Mesendoderm (in vitro differentiated cells): ENCODE measurements at regions not wholly inside any gene's neighbourhood (a gene's known extent, or its start where the extent isn't known, plus 50 kb on each side); places are given as distances from the start of the nearest gene placed in this dataset.

Experiments used
- DNase-seq: peaks from one replicate; pipeline ENCODE4 v3.0.0; 2013
- H2AK5ac ChIP-seq: 2 replicates; pipeline ENCODE4 v1.6.1; 2013; ENCODE audit warnings: low read length, inconsistent platforms
- H2BK120ac ChIP-seq: 2 replicates; pipeline ENCODE4 v1.6.1; 2013; ENCODE audit warnings: low read depth, mild to moderate bottlenecking, low read length, moderate library complexity, mixed read lengths
- H2BK15ac ChIP-seq: replicated peaks from 2 replicates; pipeline ENCODE4 v1.6.1; 2013; ENCODE audit warnings: low read depth, mild to moderate bottlenecking, moderate library complexity
- H2BK5ac ChIP-seq: 2 replicates; pipeline ENCODE4 v1.6.1; 2013; ENCODE audit warnings: low read length, inconsistent platforms
- H3K18ac ChIP-seq: 2 replicates; pipeline ENCODE4 v1.6.1; 2013; ENCODE audit warnings: mild to moderate bottlenecking, low read length, mixed read lengths
- H3K23ac ChIP-seq: one replicate; pipeline ENCODE4 v1.6.1; 2013; ENCODE audit warnings: low read length
- H3K27ac ChIP-seq: 2 replicates; pipeline ENCODE4 v1.5.1; 2013; ENCODE audit warnings: low read depth, mild to moderate bottlenecking, inconsistent platforms, low read length, moderate library complexity
- H3K27me3 ChIP-seq: 2 replicates; pipeline ENCODE4 v1.6.1; 2013; ENCODE audit warnings: low read length, control low read depth, mild to moderate bottlenecking, inconsistent platforms; ENCODE audit not compliant: insufficient read depth, poor library complexity
- H3K36me3 ChIP-seq: 2 replicates; pipeline ENCODE4 v1.6.1; 2013; ENCODE audit warnings: low read length, inconsistent platforms; ENCODE audit not compliant: control insufficient read depth, insufficient read depth
- H3K4ac ChIP-seq: one replicate; pipeline ENCODE4 v1.6.1; 2013; ENCODE audit warnings: low read depth, mild to moderate bottlenecking, low read length, moderate library complexity
- H3K4me1 ChIP-seq: 2 replicates; pipeline ENCODE4 v1.6.1; 2013; ENCODE audit warnings: low read depth, low read length, inconsistent platforms; ENCODE audit not compliant: control insufficient read depth
- H3K4me2 ChIP-seq: 2 replicates; pipeline ENCODE4 v1.6.1; 2013; ENCODE audit warnings: low read length
- H3K4me3 ChIP-seq: 2 replicates; pipeline ENCODE4 v1.5.1; 2013; ENCODE audit warnings: mild to moderate bottlenecking, low read length
- H3K56ac ChIP-seq: one replicate; pipeline ENCODE4 v1.6.1; 2013; ENCODE audit warnings: low read length
- H3K79me1 ChIP-seq: 2 replicates; pipeline ENCODE4 v1.6.1; 2013; ENCODE audit warnings: low read length, inconsistent platforms
- H3K79me2 ChIP-seq: 2 replicates; pipeline ENCODE4 v1.6.1; 2013; ENCODE audit warnings: mild to moderate bottlenecking, low read length; ENCODE audit not compliant: control insufficient read depth, insufficient read depth
- H3K9ac ChIP-seq: 2 replicates; pipeline ENCODE4 v1.6.1; 2013; ENCODE audit warnings: low read length, inconsistent platforms
- H4K5ac ChIP-seq: one replicate; pipeline ENCODE4 v1.6.1; 2013; ENCODE audit warnings: low read length
- H4K8ac ChIP-seq: one replicate; pipeline ENCODE4 v1.6.1; 2013; ENCODE audit warnings: low read depth, mild to moderate bottlenecking, control low read depth, low read length, moderate library complexity
- WGBS: extraction: QIAGEN DNeasy Blood & Tissue Kit; methylation state at CpG from one replicate; pipeline ENCODE4 v1.1.7; 2013; ENCODE audit warnings: low lambda C conversion rate, missing lambda C conversion rate; ENCODE audit not compliant: insufficient coverage; ENCODE audit errors: extremely low coverage; 5-methylcytosine and 5-hydroxymethylcytosine counted together

DNA sequence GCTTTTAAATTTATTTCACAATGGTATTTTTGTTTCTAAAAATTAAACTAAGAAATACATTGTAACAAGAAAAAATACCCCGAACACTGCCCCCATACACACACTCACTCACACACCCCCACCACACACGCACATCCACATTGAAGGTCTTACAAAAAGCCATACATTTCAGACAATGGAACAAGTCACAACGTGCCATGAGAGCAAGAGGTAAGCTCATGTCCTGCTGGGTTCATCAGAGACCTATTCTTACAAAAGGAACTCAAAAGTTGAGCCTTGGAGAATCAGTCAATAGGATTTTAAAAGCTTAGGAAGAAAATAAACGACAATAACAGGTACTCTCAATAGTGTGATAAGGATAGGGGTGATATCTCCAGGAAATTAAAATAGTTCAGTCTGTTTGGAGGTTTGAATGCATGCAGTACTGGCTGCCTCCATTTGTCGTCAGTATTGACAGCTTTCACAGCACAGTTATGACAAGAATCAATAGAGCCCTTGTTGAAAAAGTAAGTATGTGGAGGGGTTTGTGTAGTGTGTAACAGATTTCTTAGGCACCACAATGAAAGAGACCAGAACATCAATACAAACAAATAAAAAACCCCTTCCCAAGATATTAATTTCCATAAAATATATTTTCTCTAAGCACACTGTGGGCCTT lies 1826.2 kb upstream of the CDH6 start:
- Histone ChIP-seq H3K79me1 (no peaks in the 10 kb centered on the region), H3K27ac (no peak overlapping the region), H2BK120ac (no peak overlapping the region), H3K4me2 (no peak overlapping the region), H3K27me3 (no peaks in the 10 kb centered on the region), H3K79me2 (no peaks in the 10 kb centered on the region), H3K36me3 (no peaks in the 10 kb centered on the region), H3K56ac (no peak overlapping the region), H3K4me3 (no peak overlapping the region), H3K9ac (no peak overlapping the region), H2BK5ac (no peak overlapping the region), H3K18ac (no peak overlapping the region), H2BK15ac (no peak overlapping the region), H3K4ac (no peak overlapping the region), H2AK5ac (no peak overlapping the region), H3K4me1 (no peaks in the 10 kb centered on the region), H4K8ac (no peak overlapping the region), H4K5ac (no peak overlapping the region), H3K23ac (no peak overlapping the region)
- peak; percentile 50 for DNase-seq
- WGBS: no CpG with 5 or more reads among the region's 5 CpGs

GRCh38 chr5:29351170-29351569 lies 1842.3 kb upstream of the CDH6 start:
- no peaks in the 10 kb centered on the region for H3K27me3 ChIP-seq
- H3K56ac ChIP-seq: no peak overlapping the region
- no peak overlapping the region for H2BK15ac ChIP-seq
- H3K23ac ChIP-seq: no peak overlapping the region
- no peak overlapping the region for H3K4ac ChIP-seq
- H3K4me3 ChIP-seq: no peak overlapping the region
- H3K9ac ChIP-seq: no peak overlapping the region
- no peak overlapping the region for H3K18ac ChIP-seq
- H3K27ac ChIP-seq: no peak overlapping the region
- no peaks in the 10 kb centered on the region for H3K79me1 ChIP-seq
- H3K36me3 ChIP-seq: no peaks in the 10 kb centered on the region
- H2BK5ac ChIP-seq: no peak overlapping the region
- H4K8ac ChIP-seq: no peak overlapping the region
- 100% methylated on average over 1 of the region's 3 CpGs for WGBS
- no peak overlapping the region for H2BK120ac ChIP-seq
- H4K5ac ChIP-seq: no peak overlapping the region
- H3K79me2 ChIP-seq: no peaks in the 10 kb centered on the region
- DNase-seq: no peak
- H2AK5ac ChIP-seq: no peak overlapping the region
- no peaks in the 10 kb centered on the region for H3K4me1 ChIP-seq
- H3K4me2 ChIP-seq: no peak overlapping the region

GRCh38 chr5:29337030-29337429 lies 1856.5 kb upstream of the CDH6 start:
- H3K4ac ChIP-seq: no peak overlapping the region
- no CpG with 5 or more reads among the region's 2 CpGs for WGBS
- no peak for DNase-seq
- H3K56ac ChIP-seq: no peak overlapping the region
- H3K79me2 ChIP-seq: no peaks in the 10 kb centered on the region
- H3K4me3 ChIP-seq: no peak overlapping the region
- H3K36me3 ChIP-seq: no peaks in the 10 kb centered on the region
- H3K4me1 ChIP-seq: no peaks in the 10 kb centered on the region
- no peak overlapping the region for H2BK15ac ChIP-seq
- no peak overlapping the region for H3K18ac ChIP-seq
- no peak overlapping the region for H2AK5ac ChIP-seq
- no peak overlapping the region for H4K5ac ChIP-seq
- H3K27ac ChIP-seq: no peak overlapping the region
- no peak overlapping the region for H3K9ac ChIP-seq
- no peak overlapping the region for H2BK5ac ChIP-seq
- no peak overlapping the region for H2BK120ac ChIP-seq
- no peak overlapping the region for H3K4me2 ChIP-seq
- H3K27me3 ChIP-seq: no peaks in the 10 kb centered on the region
- H4K8ac ChIP-seq: no peak overlapping the region
- H3K23ac ChIP-seq: no peak overlapping the region
- H3K79me1 ChIP-seq: no peaks in the 10 kb centered on the region

DNA sequence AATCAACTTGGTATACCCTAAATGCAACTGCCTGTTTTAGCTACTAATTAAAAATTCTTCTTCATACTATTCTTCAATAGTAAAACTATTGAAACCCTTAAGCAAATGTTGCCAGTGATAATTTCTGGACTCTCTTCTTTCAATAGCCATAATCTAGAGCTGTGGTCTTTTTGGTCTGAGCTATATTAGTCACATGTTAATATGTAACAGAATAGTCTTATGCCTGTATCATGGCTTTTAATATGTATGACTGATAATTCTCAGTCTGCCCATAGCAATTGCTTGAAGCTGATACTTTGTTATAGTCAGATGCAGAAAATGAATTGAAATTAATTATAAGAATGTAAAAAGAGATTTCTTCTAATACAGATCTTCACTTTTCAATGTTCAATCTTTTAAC lies 1871.9 kb upstream of the CDH6 start:
- Histone ChIP-seq H3K36me3 (no peaks in the 10 kb centered on the region), H3K23ac (no peak overlapping the region), H3K79me1 (no peaks in the 10 kb centered on the region), H3K56ac (no peak overlapping the region), H3K4ac (no peak overlapping the region), H4K5ac (no peak overlapping the region), H3K9ac (no peak overlapping the region), H3K79me2 (no peaks in the 10 kb centered on the region), H3K27me3 (no peaks in the 10 kb centered on the region), H3K4me2 (no peak overlapping the region), H3K18ac (no peak overlapping the region), H3K27ac (no peak overlapping the region), H3K4me1 (no peaks in the 10 kb centered on the region), H2BK5ac (no peak overlapping the region), H3K4me3 (no peak overlapping the region), H2BK15ac (no peak overlapping the region), H4K8ac (no peak overlapping the region), H2BK120ac (no peak overlapping the region), H2AK5ac (no peak overlapping the region)
- DNase-seq: no peak

GRCh38 chr5:29309359-29309758 lies 1884.1 kb upstream of the CDH6 start:
- Histone ChIP-seq H4K5ac (no peak overlapping the region), H3K79me2 (no peaks in the 10 kb centered on the region), H3K4me2 (no peak overlapping the region), H3K56ac (no peak overlapping the region), H2BK15ac (no peak overlapping the region), H3K27me3 (no peaks in the 10 kb centered on the region), H3K4me1 (no peaks in the 10 kb centered on the region), H2BK5ac (no peak overlapping the region), H2AK5ac (no peak overlapping the region), H2BK120ac (no peak overlapping the region), H3K4ac (no peak overlapping the region), H3K4me3 (no peak overlapping the region), H3K36me3 (no peaks in the 10 kb centered on the region), H4K8ac (no peak overlapping the region), H3K27ac (no peak overlapping the region), H3K18ac (no peak overlapping the region), H3K9ac (no peak overlapping the region), H3K79me1 (no peaks in the 10 kb centered on the region), H3K23ac (no peak overlapping the region)
- WGBS: no CpG with 5 or more reads among the region's 1 CpG
- DNase-seq: no peak

DNA sequence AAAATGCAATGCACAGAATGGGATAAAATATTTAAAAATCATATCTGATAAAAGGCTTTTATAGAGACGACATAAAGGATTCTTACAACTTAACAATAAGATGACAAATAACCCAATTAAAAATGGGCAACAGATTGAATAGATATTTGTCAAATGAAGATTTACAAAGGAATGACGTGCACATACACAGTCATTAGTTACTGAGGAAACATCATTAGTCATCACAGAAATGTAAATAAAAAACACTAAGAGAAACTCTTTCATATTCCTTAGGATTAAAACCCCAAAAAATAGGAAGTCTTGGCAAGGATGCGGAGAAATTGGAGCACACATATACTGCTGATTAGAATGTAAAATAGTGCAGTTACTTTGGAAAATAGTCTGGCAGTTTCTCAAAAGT lies 1886.0 kb upstream of the CDH6 start:
- no peak overlapping the region for H3K4me2 ChIP-seq
- no peaks in the 10 kb centered on the region for H3K36me3 ChIP-seq
- H3K56ac ChIP-seq: no peak overlapping the region
- no peak for DNase-seq
- H3K4me1 ChIP-seq: no peaks in the 10 kb centered on the region
- H3K23ac ChIP-seq: no peak overlapping the region
- no peak overlapping the region for H3K18ac ChIP-seq
- no peak overlapping the region for H2AK5ac ChIP-seq
- no peaks in the 10 kb centered on the region for H3K79me2 ChIP-seq
- no peak overlapping the region for H2BK120ac ChIP-seq
- no peak overlapping the region for H4K8ac ChIP-seq
- H3K4me3 ChIP-seq: no peak overlapping the region
- no peaks in the 10 kb centered on the region for H3K27me3 ChIP-seq
- H2BK15ac ChIP-seq: no peak overlapping the region
- H3K9ac ChIP-seq: no peak overlapping the region
- no CpG with 5 or more reads among the region's 3 CpGs for WGBS
- no peaks in the 10 kb centered on the region for H3K79me1 ChIP-seq
- H2BK5ac ChIP-seq: no peak overlapping the region
- H3K4ac ChIP-seq: no peak overlapping the region
- no peak overlapping the region for H3K27ac ChIP-seq
- H4K5ac ChIP-seq: no peak overlapping the region
